ENCODE measurements at regions not wholly inside any gene's neighbourhood (a gene's known extent, or its start where the extent isn't known, plus 50 kb on each side); places are given as distances from the start of the nearest gene placed in this dataset.

- no peak overlapping the region for H3K14ac ChIP-seq (ENCODE audit: insufficient read length)
- no peak overlapping the region for H2BK12ac ChIP-seq (ENCODE audit: low read depth, low read length)
Observed at GRCh38 chr21:24628046-24628445, 979.2 kb downstream of the MRPL39 start.

More at GRCh38 chr21:24628046-24628445, 979.2 kb downstream of the MRPL39 start:
- H3K18ac ChIP-seq (ENCODE audit: extremely low read depth, low read length): no peak overlapping the region
- no peak overlapping the region for H3K56ac ChIP-seq (replicated peaks; ENCODE audit: insufficient read length, low read depth, low read length)
- no peaks in the 10 kb centered on the region for H3K4me1 ChIP-seq (replicated peaks in 1 of 4; ENCODE audit: control insufficient read depth in 3 of 4, insufficient read depth in 4 of 4, low read length in 3 of 4)
- POLR2A ChIA-PET (ENCODE audit: partially characterized antibody): no interaction called here
- no peak overlapping the region for H4K8ac ChIP-seq (ENCODE audit: extremely low read depth, insufficient read depth, low read length)
- no peak overlapping the region for H3K4ac ChIP-seq (replicated peaks; ENCODE audit: insufficient read length, low read depth, low read length)
- no peak overlapping the region for H4K5ac ChIP-seq (ENCODE audit: insufficient read length, low read depth, low read length)
- no peaks in the 10 kb centered on the region for H3K27me3 ChIP-seq (replicated peaks in 1 of 4; ENCODE audit: control insufficient read depth in 3 of 4, extremely low read depth in 1 of 4, insufficient read depth in 3 of 4, low read length in 3 of 4)
- H3K4me3 ChIP-seq (ENCODE audit: extremely low read depth in 1 of 4, insufficient read depth in 2 of 4, low read depth in 3 of 4, low read length in 4 of 4): no peak overlapping the region
- H3K9me3 ChIP-seq (ENCODE audit: insufficient read depth in 2 of 2, low read depth in 1 of 2, low read length in 1 of 2): peaks cover 8 to 14% of the 10 kb centered on the region in 2 experiments; a peak in 2 of 4 replicates
- no peaks in the 10 kb centered on the region for H3K23me2 ChIP-seq (ENCODE audit: low read depth, low read length)
- TF ChIP-seq MAFK (IDR thresholded peaks at IDR 0.05; ENCODE audit: low read depth, low read length) (no peak), TBP (IDR thresholded peaks at IDR 0.05; ENCODE audit: low read depth, low read length) (no peak), KDM4A (IDR thresholded peaks at IDR 0.05; ENCODE audit: low read depth, low read length, severe bottlenecking) (no peak), CEBPB (IDR thresholded peaks at IDR 0.05; ENCODE audit: low read depth, low read length) (no peak), TAF1 (IDR thresholded peaks at IDR 0.05; ENCODE audit: low read depth, low read length) (no peak), CHD1 (IDR thresholded peaks at IDR 0.05; ENCODE audit: low read depth, low read length) (no peak), PHF8 (conservative IDR thresholded peaks at IDR 0.05; ENCODE audit: low read depth, low read length) (no peak), USF2 (IDR thresholded peaks at IDR 0.05; ENCODE audit: low read length) (no peak), HDAC6 (IDR thresholded peaks at IDR 0.05; ENCODE audit: low read depth, low read length) (no peak), FOSL1 (IDR thresholded peaks at IDR 0.05; ENCODE audit: insufficient read depth, low read depth, low read length) (no peak), GABPA (IDR thresholded peaks at IDR 0.05; ENCODE audit: borderline replicate concordance, insufficient read depth, low read length) (no peak), NANOG (IDR thresholded peaks at IDR 0.05; ENCODE audit: insufficient read depth, low read depth, low read length, poor library complexity, severe bottlenecking) (no peak)
- H2AK5ac ChIP-seq (ENCODE audit: low read depth, low read length): no peak overlapping the region
- no peak overlapping the region for H2BK15ac ChIP-seq (ENCODE audit: low read length)
- CTCF ChIA-PET (ENCODE audit: partially characterized antibody): no interaction called here
- no peak overlapping the region for H4K91ac ChIP-seq (replicated peaks; ENCODE audit: insufficient read length, low read length)
- H3K23ac ChIP-seq (ENCODE audit: insufficient read length): no peak overlapping the region
- H3K27ac ChIP-seq (ENCODE audit: low read depth, low read length): no peak overlapping the region
- no peaks in the 10 kb centered on the region for H3K79me2 ChIP-seq (ENCODE audit: control insufficient read depth in 1 of 2, insufficient read depth in 2 of 2, low read length in 2 of 2)
- H3K4me2 ChIP-seq (ENCODE audit: insufficient read depth in 1 of 2, low read depth in 2 of 2, low read length in 2 of 2): no peak overlapping the region
- no peaks in the 10 kb centered on the region for H4K20me1 ChIP-seq (replicated peaks in 1 of 2; ENCODE audit: control insufficient read depth in 1 of 2, insufficient read depth in 2 of 2, low read length in 2 of 2)
- no peak overlapping the region for H2BK120ac ChIP-seq (replicated peaks; ENCODE audit: low read depth, low read length)
- no peak overlapping the region for H2AFZ ChIP-seq (ENCODE audit: low read length)
- H3K9ac ChIP-seq (replicated peaks in 1 of 4; ENCODE audit: extremely low read depth in 1 of 4, low read depth in 3 of 4, low read length in 3 of 4): no peak overlapping the region
- no peak overlapping the region for H2BK5ac ChIP-seq (ENCODE audit: low read depth, low read length)
- no peak overlapping the region for H2BK20ac ChIP-seq (ENCODE audit: low read length)
- DNase-seq (ENCODE audit: low read depth in 1 of 2, low spot score in 2 of 2): no peak
- FAIRE-seq: no peak
- no peaks in the 10 kb centered on the region for H3K36me3 ChIP-seq (ENCODE audit: control insufficient read depth in 2 of 4, insufficient read depth in 4 of 4, low read length in 3 of 4)
- H3K79me1 ChIP-seq (ENCODE audit: low read depth, low read length): no peaks in the 10 kb centered on the region
